ENCODE measurements at regions not wholly inside any gene's neighbourhood (a gene's known extent, or its start where the extent isn't known, plus 50 kb on each side); places are given as distances from the start of the nearest gene placed in this dataset.

DNA sequence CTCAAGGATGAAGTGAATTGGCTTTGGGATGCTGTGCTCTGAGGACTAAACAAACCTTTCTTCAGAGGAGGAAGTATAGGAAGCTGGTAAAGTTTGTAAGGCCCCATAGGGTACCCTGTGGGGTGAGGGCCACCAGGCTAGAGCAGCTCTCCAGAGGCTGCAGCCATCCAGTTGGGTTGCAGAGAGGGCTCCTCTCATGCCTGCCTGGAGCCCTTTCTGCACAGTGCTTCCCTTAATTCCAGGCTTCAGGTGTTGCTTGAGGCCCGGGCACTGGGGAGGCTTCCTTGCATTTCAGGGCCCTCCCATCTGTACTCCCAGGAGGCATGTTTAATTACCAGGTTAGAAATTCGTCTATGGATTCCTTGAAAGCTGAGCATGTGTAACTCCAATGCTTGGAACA is 95.3 kb upstream of the FSTL4 start:
- Histone ChIP-seq H3K36me3 (no peaks in the 10 kb centered on the region), H3K4me1 (replicated peaks) (no peaks in the 10 kb centered on the region), H3K4me3 (no peak overlapping the region), H3K9me3 (no peaks in the 10 kb centered on the region), H3K27me3 (replicated peaks; ENCODE audit: insufficient read depth) (no peaks in the 10 kb centered on the region), H3K27ac (no peak overlapping the region)
- WGBS, result 26% methylated on average over 2 of the region's 2 CpGs
- DNase-seq (ENCODE audit: low spot score), result no peak
- TF ChIP-seq, protein P1, sequence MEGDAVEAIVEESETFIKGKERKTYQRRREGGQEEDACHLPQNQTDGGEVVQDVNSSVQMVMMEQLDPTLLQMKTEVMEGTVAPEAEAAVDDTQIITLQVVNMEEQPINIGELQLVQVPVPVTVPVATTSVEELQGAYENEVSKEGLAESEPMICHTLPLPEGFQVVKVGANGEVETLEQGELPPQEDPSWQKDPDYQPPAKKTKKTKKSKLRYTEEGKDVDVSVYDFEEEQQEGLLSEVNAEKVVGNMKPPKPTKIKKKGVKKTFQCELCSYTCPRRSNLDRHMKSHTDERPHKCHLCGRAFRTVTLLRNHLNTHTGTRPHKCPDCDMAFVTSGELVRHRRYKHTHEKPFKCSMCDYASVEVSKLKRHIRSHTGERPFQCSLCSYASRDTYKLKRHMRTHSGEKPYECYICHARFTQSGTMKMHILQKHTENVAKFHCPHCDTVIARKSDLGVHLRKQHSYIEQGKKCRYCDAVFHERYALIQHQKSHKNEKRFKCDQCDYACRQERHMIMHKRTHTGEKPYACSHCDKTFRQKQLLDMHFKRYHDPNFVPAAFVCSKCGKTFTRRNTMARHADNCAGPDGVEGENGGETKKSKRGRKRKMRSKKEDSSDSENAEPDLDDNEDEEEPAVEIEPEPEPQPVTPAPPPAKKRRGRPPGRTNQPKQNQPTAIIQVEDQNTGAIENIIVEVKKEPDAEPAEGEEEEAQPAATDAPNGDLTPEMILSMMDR (IDR thresholded peaks at IDR 0.05), result no peak
- TF ChIP-seq POLR2AphosphoS5 (IDR thresholded peaks at IDR 0.05) (no peak), POLR2A (IDR thresholded peaks at IDR 0.05) (no peak)
- intact Hi-C loops (cut with DNase I), result no loop called here

DNA sequence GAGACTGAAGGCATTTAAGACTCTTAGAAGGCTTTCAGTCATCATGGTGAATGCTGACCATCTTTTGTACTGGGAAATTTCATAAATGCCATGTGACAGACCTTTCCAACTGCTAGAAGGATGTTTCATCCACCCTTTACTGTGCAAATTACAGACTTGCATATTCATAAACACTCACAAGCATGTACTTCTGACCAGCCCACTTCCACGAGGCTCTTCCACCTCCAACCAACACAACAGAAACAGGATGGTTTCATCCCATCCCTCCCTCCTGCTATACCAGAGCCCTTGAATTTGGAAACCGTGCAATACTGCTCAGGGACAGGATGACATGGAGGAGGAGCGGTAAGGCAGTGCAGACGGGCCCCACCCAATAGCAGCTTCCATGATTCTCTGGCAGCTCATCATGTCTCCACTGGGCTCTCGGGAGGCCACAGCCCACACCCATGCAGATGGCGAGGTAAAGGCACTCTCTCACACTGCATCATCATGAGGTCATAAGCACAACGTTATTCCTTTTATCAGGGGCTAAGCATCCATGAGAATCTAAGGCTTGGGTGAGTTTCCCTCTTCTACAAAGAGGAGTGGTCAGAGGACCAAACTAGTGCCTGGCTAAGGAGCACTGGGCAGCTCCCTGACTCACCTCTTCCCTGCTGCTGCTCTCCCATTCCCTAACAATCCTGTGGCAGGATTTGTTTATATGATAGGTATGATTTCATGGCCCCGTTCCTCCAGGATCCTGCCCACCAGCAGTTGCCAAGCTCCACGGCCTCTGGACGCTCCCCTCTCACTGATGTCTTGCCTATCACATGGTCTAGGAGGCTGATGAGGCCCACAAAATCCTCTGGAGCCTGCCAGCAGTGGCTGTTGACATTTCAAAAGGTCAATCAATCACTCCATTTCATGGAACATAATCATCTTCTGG is 94.4 kb upstream of the FSTL4 start:
- intact Hi-C loops (cut with DNase I), result no loop called here
- H3K36me3 ChIP-seq, result no peaks in the 10 kb centered on the region
- 79% methylated on average over 10 of the region's 10 CpGs for WGBS
- DNase-seq (ENCODE audit: low spot score), result no peak
- no peak overlapping the region for H3K27ac ChIP-seq
- no peak overlapping the region for H3K4me3 ChIP-seq
- H3K9me3 ChIP-seq, result no peaks in the 10 kb centered on the region
- H3K4me1 ChIP-seq (replicated peaks), result no peaks in the 10 kb centered on the region
- no peak for TF ChIP-seq POLR2AphosphoS5 (IDR thresholded peaks at IDR 0.05)
- TF ChIP-seq, protein P1 (IDR thresholded peaks at IDR 0.05), result no peak
- no peak for TF ChIP-seq POLR2A (IDR thresholded peaks at IDR 0.05)
- no peaks in the 10 kb centered on the region for H3K27me3 ChIP-seq (replicated peaks; ENCODE audit: insufficient read depth)

DNA sequence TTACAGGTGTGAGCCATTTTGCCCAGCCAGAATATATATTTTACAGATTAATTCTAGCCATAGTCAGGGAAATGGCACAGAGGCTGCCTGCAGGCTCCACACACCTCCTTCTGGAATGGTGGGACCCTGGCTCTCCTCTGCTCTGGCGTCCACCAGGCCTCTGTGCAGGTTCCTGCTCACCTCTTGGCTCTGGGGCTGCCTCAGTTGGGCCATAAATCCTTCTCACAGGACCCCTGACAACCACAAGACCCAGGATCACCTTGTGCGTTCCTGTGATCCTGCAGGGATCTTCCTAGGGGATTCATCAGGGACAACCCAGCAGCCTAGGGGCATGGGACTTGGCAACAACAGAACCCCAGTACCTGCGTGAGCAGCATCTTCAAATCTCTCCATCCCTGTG is 93.0 kb upstream of the FSTL4 start:
- no peaks in the 10 kb centered on the region for H3K9me3 ChIP-seq
- H3K4me1 ChIP-seq (replicated peaks), result no peaks in the 10 kb centered on the region
- H3K27ac ChIP-seq, result no peak overlapping the region
- no peak overlapping the region for H3K4me3 ChIP-seq
- DNase-seq (ENCODE audit: low spot score), result no peak
- intact Hi-C loops (cut with DNase I), result no loop called here
- TF ChIP-seq POLR2A (IDR thresholded peaks at IDR 0.05), result no peak
- H3K27me3 ChIP-seq (replicated peaks; ENCODE audit: insufficient read depth), result no peaks in the 10 kb centered on the region
- H3K36me3 ChIP-seq, result no peaks in the 10 kb centered on the region
- WGBS, result 88% methylated on average over 2 of the region's 3 CpGs

DNA sequence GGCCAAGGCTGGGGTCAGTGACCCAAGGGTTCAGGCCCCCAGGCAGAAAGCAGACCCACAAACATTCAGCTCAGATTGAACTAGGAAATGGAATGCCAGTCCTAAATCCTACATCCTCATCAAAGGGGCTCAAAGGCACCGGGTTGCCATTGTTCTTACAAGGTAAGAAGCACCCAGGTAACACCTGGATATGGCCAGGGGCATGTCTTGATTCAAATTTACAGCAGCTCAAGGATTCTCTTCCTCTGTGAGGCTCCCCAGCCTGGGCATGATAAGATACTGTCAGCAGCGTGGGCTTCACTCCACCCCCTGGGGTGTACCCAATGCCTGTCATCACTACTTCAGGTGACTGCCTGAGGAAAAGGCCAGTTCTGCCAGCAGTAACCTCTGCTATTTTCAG is 92.1 kb upstream of the FSTL4 start:
- no peak for DNase-seq (ENCODE audit: low spot score)
- no peaks in the 10 kb centered on the region for H3K4me1 ChIP-seq (replicated peaks)
- no peak for TF ChIP-seq POLR2A (IDR thresholded peaks at IDR 0.05)
- TF ChIP-seq, protein P1 (IDR thresholded peaks at IDR 0.05), result no peak
- no peak for TF ChIP-seq POLR2AphosphoS5 (IDR thresholded peaks at IDR 0.05)
- no peaks in the 10 kb centered on the region for H3K9me3 ChIP-seq
- 100% methylated on average over 2 of the region's 2 CpGs for WGBS
- H3K36me3 ChIP-seq, result no peaks in the 10 kb centered on the region
- H3K27me3 ChIP-seq (replicated peaks; ENCODE audit: insufficient read depth), result no peaks in the 10 kb centered on the region
- no peak overlapping the region for H3K4me3 ChIP-seq
- H3K27ac ChIP-seq, result no peak overlapping the region
- intact Hi-C loops (cut with DNase I), result no loop called here

DNA sequence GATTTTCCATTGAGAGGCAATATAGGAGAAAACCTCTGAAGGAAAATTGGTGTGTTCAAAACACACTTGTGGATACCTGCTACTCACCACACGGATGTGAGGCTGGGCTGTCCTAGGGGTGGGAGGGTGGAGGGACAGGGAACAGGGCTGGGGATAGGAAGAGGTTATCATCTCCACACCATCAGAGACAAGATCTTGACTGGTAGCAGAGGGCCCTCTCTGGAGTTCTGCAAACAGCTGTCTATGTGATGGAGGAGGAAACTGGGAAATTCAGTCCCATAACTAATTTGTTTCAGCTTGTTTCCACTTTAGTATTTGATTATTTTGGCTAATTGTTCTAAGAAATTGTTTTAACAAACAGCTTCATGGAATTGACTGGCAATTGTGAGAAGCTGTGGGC is 91.6 kb upstream of the FSTL4 start:
- Histone ChIP-seq H3K4me1 (replicated peaks) (no peaks in the 10 kb centered on the region), H3K27me3 (replicated peaks; ENCODE audit: insufficient read depth) (no peaks in the 10 kb centered on the region), H3K27ac (no peak overlapping the region), H3K9me3 (no peaks in the 10 kb centered on the region), H3K4me3 (no peak overlapping the region), H3K36me3 (no peaks in the 10 kb centered on the region)
- no peak for DNase-seq (ENCODE audit: low spot score)
- 87% methylated on average over 1 of the region's 1 CpG for WGBS
- TF ChIP-seq POLR2A (IDR thresholded peaks at IDR 0.05) (no peak), POLR2AphosphoS5 (IDR thresholded peaks at IDR 0.05) (no peak)
- TF ChIP-seq, protein P1 (IDR thresholded peaks at IDR 0.05), result no peak
- intact Hi-C loops (cut with DNase I), result no loop called here

All from prostate gland (tissue), 2 donors.